Osteoblast (primary cell): ENCODE measurements at regions not wholly inside any gene's neighbourhood (a gene's known extent, or its start where the extent isn't known, plus 50 kb on each side); places are given as distances from the start of the nearest gene placed in this dataset.
A peak's percentile ranks its signal among the peaks of the same experiment; 100 is the strongest.

ENCODE experiments used
- DNase-seq: peaks from one replicate; pipeline ENCODE4 v3.0.0; 2011; ENCODE audit warnings: low spot score, mixed read lengths; ENCODE audit not compliant: insufficient read length; ENCODE audit errors: missing footprints
- H2AFZ ChIP-seq: 2 replicates; pipeline ENCODE4 v1.6.0; 2011; ENCODE audit warnings: mild to moderate bottlenecking, low read length
- H3K27ac ChIP-seq: 2 replicates; pipeline ENCODE4 v1.5.1; 2011; ENCODE audit warnings: mild to moderate bottlenecking, low read depth, low read length, moderate library complexity
- H3K27me3 ChIP-seq: 2 replicates; pipeline ENCODE4 v1.6.0; 2012; ENCODE audit warnings: mild to moderate bottlenecking, control low read depth, inconsistent platforms, low read length, moderate library complexity; ENCODE audit not compliant: insufficient read depth
- H3K36me3 ChIP-seq: 2 replicates; pipeline ENCODE4 v1.5.1; 2011; ENCODE audit warnings: mild to moderate bottlenecking, low read length, control low read depth, moderate library complexity; ENCODE audit not compliant: insufficient read depth
- H3K4me1 ChIP-seq: 2 replicates; pipeline ENCODE4 v1.5.1; 2011; ENCODE audit warnings: mild to moderate bottlenecking, low read length, control low read depth, moderate library complexity; ENCODE audit not compliant: insufficient read depth
- H3K4me2 ChIP-seq: 2 replicates; pipeline ENCODE4 v1.6.0; 2011; ENCODE audit warnings: mild to moderate bottlenecking, low read length; ENCODE audit not compliant: insufficient read depth
- H3K4me3 ChIP-seq: fragments of 200-600 bp; sonication (generic); 3 replicates; pipeline ENCODE4 v1.5.1; 2012; ENCODE audit warnings: mild to moderate bottlenecking, low read length, inconsistent platforms; ENCODE audit not compliant: insufficient read depth
- H3K79me2 ChIP-seq: 2 replicates; pipeline ENCODE4 v1.6.0; 2012; ENCODE audit warnings: mild to moderate bottlenecking, low read length, control low read depth, inconsistent platforms; ENCODE audit not compliant: insufficient read depth
- H3K9me3 ChIP-seq: 2 replicates; pipeline ENCODE4 v1.5.1; 2011; ENCODE audit warnings: low read depth, low read length, control low read depth
- H4K20me1 ChIP-seq: 2 replicates; pipeline ENCODE4 v1.6.0; 2012; ENCODE audit warnings: mild to moderate bottlenecking, low read length, control low read depth; ENCODE audit not compliant: insufficient read depth
- CTCF ChIP-seq: IDR thresholded peaks from 2 replicates; pipeline ENCODE4 v1.5.1; 2011; ENCODE audit warnings: mild to moderate bottlenecking, low read depth, low read length, moderate library complexity; ENCODE audit errors: extremely low read depth

- no peaks in the 10 kb centered on the region for H3K9me3 ChIP-seq
- H3K4me3 ChIP-seq, result no peak overlapping the region
- no peaks in the 10 kb centered on the region for H3K27me3 ChIP-seq
- no peaks in the 10 kb centered on the region for H3K36me3 ChIP-seq
- H3K4me1 ChIP-seq, result no peaks in the 10 kb centered on the region
- no peak for TF ChIP-seq CTCF
- H3K79me2 ChIP-seq, result no peaks in the 10 kb centered on the region
- no peak overlapping the region for H3K4me2 ChIP-seq
- peak; percentile 30 for DNase-seq
- no peak overlapping the region for H3K27ac ChIP-seq
- no peaks in the 10 kb centered on the region for H4K20me1 ChIP-seq
- no peak overlapping the region for H2AFZ ChIP-seq
Measured at GRCh38 chr14:98456231-98456630, 815.8 kb downstream of the BCL11B start.

DNA sequence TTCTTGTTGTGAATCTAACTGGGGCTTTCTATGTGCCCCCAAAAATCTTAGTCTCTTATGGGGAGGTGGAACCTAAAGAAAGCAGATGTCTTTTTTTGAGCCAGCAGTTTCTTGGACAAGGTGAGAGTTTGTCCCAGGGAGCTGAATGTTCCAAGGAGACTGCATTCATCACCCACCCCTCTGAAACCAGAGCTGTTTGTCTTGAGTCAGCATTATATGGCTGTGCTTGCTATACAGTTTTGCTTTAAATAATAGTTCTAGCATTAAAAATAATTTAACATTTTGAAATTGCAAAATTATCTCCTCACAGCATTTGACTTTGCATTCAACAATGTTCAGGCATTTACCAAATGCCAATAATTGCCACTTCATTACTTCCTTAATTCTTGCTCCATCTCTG lies 813.3 kb downstream of the BCL11B start:
- Histone ChIP-seq H3K4me2 (no peak overlapping the region), H3K27ac (no peak overlapping the region), H4K20me1 (no peaks in the 10 kb centered on the region), H3K27me3 (no peaks in the 10 kb centered on the region), H3K36me3 (no peaks in the 10 kb centered on the region), H3K79me2 (no peaks in the 10 kb centered on the region), H3K9me3 (no peaks in the 10 kb centered on the region), H3K4me3 (no peak overlapping the region), H3K4me1 (no peaks in the 10 kb centered on the region), H2AFZ (no peak overlapping the region)
- DNase-seq, result no peak
- TF ChIP-seq CTCF, result no peak

GRCh38 chr14:98462908-98463307 lies 809.1 kb downstream of the BCL11B start:
- no peaks in the 10 kb centered on the region for H3K79me2 ChIP-seq
- no peaks in the 10 kb centered on the region for H4K20me1 ChIP-seq
- no peak for TF ChIP-seq CTCF
- no peak overlapping the region for H3K27ac ChIP-seq
- no peaks in the 10 kb centered on the region for H3K36me3 ChIP-seq
- H3K9me3 ChIP-seq, result no peaks in the 10 kb centered on the region
- H3K4me1 ChIP-seq, result no peaks in the 10 kb centered on the region
- DNase-seq, result no peak
- H3K4me2 ChIP-seq, result no peak overlapping the region
- H3K27me3 ChIP-seq, result no peaks in the 10 kb centered on the region
- no peak overlapping the region for H3K4me3 ChIP-seq
- no peak overlapping the region for H2AFZ ChIP-seq

DNA sequence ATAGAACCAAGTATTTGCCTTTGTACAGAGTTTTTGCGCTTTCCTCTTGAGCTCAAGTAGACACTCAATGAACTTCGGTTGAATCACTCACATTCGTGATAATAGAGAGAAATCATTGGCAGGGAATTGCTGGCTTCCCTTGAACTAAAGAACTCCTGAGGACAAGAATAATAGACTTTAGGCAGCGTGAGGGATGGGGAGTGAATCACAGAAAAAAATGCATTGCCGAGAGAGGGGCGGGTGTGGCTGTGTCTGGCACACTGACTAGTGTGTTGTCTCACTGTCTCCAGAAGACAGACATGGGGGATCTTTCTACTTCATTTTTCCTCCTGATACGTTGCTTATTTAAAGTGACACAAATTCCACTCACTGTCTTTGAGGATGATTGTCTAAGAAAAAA lies 805.2 kb downstream of the BCL11B start:
- Histone ChIP-seq H3K79me2 (no peaks in the 10 kb centered on the region), H3K9me3 (no peaks in the 10 kb centered on the region), H3K27ac (no peak overlapping the region), H3K27me3 (no peaks in the 10 kb centered on the region), H3K4me2 (no peak overlapping the region), H2AFZ (no peak overlapping the region), H4K20me1 (no peaks in the 10 kb centered on the region), H3K4me1 (no peaks in the 10 kb centered on the region), H3K4me3 (no peak overlapping the region), H3K36me3 (no peaks in the 10 kb centered on the region)
- no peak for TF ChIP-seq CTCF
- no peak for DNase-seq
